ENCODE measurements at regions not wholly inside any gene's neighbourhood (a gene's known extent, or its start where the extent isn't known, plus 50 kb on each side); places are given as distances from the start of the nearest gene placed in this dataset.

GRCh38 chr1:189435398-189435797 lies 1042.3 kb downstream of the BRINP3 start:
- no peaks in the 10 kb centered on the region for H3K36me3 Mint-ChIP-seq (ENCODE audit: low read depth)
- H3K4me1 Mint-ChIP-seq (ENCODE audit: low read depth) = no peaks in the 10 kb centered on the region
- peaks cover 5% of the 10 kb centered on the region for H3K9me3 Mint-ChIP-seq
- Histone ChIP-seq H3K27ac (ENCODE audit: low read depth in 1 of 2, low read length in 2 of 2) (no peak overlapping the region), H3K4me3 (ENCODE audit: low read length) (no peak overlapping the region), H3K9me3 (ENCODE audit: control insufficient read depth in 1 of 2, insufficient read depth in 1 of 2, low read length in 2 of 2) (no peaks in the 10 kb centered on the region), H3K27me3 (ENCODE audit: control insufficient read depth in 1 of 2, insufficient read depth in 2 of 2, low read length in 2 of 2) (no peaks in the 10 kb centered on the region), H3K4me1 (ENCODE audit: insufficient read depth, low read length) (no peaks in the 10 kb centered on the region), H3K36me3 (ENCODE audit: insufficient read depth, low read length) (no peaks in the 10 kb centered on the region)
- no peaks in the 10 kb centered on the region for H3K27me3 Mint-ChIP-seq
- no peak overlapping the region for H3K4me3 Mint-ChIP-seq
- intact Hi-C loops (cut with DNase I, micrococcal nuclease) = no loop called here
- ChIA-PET POLR2A (no interaction called here), CTCF (no interaction called here)
- no peak for DNase-seq
- H3K27ac Mint-ChIP-seq = no peak overlapping the region
- no peak for ATAC-seq (ENCODE audit: poor library complexity)
- TF ChIP-seq CTCF (IDR thresholded peaks at IDR 0.05) = no peak

GRCh38 chr1:189438808-189439207 lies 1038.9 kb downstream of the BRINP3 start:
- Histone ChIP-seq H3K27ac (ENCODE audit: low read depth in 1 of 2, low read length in 2 of 2) (no peak overlapping the region), H3K9me3 (ENCODE audit: control insufficient read depth in 1 of 2, insufficient read depth in 1 of 2, low read length in 2 of 2) (peaks cover 0 to 4% of the 10 kb centered on the region in 2 experiments), H3K4me3 (ENCODE audit: low read length) (no peak overlapping the region), H3K36me3 (ENCODE audit: insufficient read depth, low read length) (no peaks in the 10 kb centered on the region), H3K4me1 (ENCODE audit: insufficient read depth, low read length) (no peaks in the 10 kb centered on the region), H3K27me3 (ENCODE audit: control insufficient read depth in 1 of 2, insufficient read depth in 2 of 2, low read length in 2 of 2) (no peaks in the 10 kb centered on the region)
- Mint-ChIP-seq H3K9me3 (peaks cover 5% of the 10 kb centered on the region), H3K4me3 (no peak overlapping the region), H3K27ac (no peak overlapping the region), H3K4me1 (ENCODE audit: low read depth) (no peaks in the 10 kb centered on the region), H3K27me3 (no peaks in the 10 kb centered on the region), H3K36me3 (ENCODE audit: low read depth) (no peaks in the 10 kb centered on the region)
- DNase-seq (no peak), ATAC-seq (ENCODE audit: poor library complexity) (no peak)
- ChIA-PET POLR2A (no interaction called here), CTCF (no interaction called here)
- intact Hi-C loops (cut with DNase I, micrococcal nuclease) = no loop called here
- no peak for TF ChIP-seq CTCF (IDR thresholded peaks at IDR 0.05)

GRCh38 chr1:189463166-189463565 lies 1014.5 kb downstream of the BRINP3 start:
- no peaks in the 10 kb centered on the region for H3K36me3 ChIP-seq (ENCODE audit: insufficient read depth, low read length)
- Mint-ChIP-seq H3K4me1 (ENCODE audit: low read depth) (no peaks in the 10 kb centered on the region), H3K36me3 (ENCODE audit: low read depth) (no peaks in the 10 kb centered on the region), H3K27me3 (no peaks in the 10 kb centered on the region), H3K4me3 (no peak overlapping the region), H3K9me3 (peaks cover 12% of the 10 kb centered on the region), H3K27ac (no peak overlapping the region)
- no peak for ATAC-seq (ENCODE audit: poor library complexity)
- H3K9me3 ChIP-seq (ENCODE audit: control insufficient read depth in 1 of 2, insufficient read depth in 1 of 2, low read length in 2 of 2) = no peaks in the 10 kb centered on the region
- intact Hi-C loops (cut with DNase I, micrococcal nuclease) = no loop called here
- no peaks in the 10 kb centered on the region for H3K4me1 ChIP-seq (ENCODE audit: insufficient read depth, low read length)
- DNase-seq = no peak
- no peak for TF ChIP-seq CTCF (IDR thresholded peaks at IDR 0.05)
- H3K4me3 ChIP-seq (ENCODE audit: low read length) = no peak overlapping the region
- H3K27ac ChIP-seq (ENCODE audit: low read depth in 1 of 2, low read length in 2 of 2) = no peak overlapping the region
- ChIA-PET CTCF (no interaction called here), POLR2A (no interaction called here)
- H3K27me3 ChIP-seq (ENCODE audit: control insufficient read depth in 1 of 2, insufficient read depth in 2 of 2, low read length in 2 of 2) = no peaks in the 10 kb centered on the region
